ENCODE measurements at regions not wholly inside any gene's neighbourhood (a gene's known extent, or its start where the extent isn't known, plus 50 kb on each side); places are given as distances from the start of the nearest gene placed in this dataset.

DNA sequence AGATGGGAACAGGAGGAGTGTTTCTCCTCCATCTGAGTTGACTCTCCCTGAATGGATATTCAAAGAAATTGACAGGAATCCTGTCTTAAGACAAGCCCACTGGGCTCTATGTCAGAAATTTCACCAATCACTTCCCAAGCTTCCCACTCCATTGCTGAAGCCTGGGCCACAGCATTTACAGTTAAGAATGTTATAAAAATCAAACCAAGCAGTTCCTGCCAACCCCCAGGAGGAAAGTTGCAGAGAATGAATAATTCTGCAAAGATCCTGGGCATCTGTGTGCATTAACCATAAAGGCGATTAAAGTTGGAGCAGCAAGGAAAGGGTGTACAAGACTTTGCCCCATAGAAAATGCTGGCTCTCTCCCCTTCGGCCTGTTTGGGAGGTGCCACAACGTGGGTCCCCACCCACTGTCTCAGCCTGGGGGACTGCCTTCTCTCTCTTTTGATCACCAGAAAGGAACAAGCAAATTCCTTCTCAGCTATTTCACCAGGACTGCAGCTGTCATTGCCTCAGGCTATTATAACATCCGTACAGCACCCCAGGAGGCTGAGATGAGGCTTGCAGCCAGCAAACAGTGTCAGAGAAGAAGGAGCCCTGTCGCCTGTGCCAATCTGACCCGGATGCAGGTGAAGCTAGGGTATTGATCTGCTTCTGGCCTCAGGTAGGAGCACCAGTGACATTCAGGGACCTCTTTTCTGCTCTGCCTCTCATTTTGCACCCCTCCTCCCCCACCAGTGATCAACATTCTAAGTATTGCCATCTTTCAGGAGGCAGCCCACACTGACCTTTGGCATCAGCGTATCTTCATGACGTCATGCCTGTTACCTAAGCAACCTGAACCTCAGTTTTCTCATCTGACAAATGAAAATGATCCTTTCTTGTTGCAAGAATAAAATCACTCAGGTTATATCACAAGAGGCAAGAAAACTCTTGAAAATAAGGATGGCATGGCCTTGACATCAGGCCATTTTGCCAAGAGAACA lies 219.0 kb downstream of the SH3BP4 start:
- DNase-seq = no peak

DNA sequence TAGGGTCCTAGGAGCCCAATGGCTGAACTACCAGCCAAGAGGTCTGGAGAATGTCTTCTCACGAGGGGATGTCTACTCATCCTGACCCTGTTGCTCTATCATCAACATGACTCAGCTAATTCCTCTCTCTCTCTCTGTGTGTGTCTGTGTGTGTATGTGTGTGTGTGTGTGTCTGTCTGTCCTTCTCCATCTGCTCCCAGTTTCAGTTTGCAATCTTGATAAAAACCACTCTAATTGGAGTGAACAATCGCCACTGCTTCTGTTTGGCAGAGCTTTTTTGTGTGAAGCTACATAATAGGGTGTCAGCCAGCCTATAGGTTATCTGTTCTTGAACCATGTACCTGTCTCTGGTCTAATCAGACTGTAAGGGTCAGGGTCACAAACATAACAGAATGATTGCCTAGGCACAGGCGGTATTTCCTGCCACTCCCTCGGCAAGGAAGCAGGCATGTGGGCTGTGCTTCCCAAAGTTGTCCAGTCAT lies 219.8 kb downstream of the SH3BP4 start:
- DNase-seq = no peak

DNA sequence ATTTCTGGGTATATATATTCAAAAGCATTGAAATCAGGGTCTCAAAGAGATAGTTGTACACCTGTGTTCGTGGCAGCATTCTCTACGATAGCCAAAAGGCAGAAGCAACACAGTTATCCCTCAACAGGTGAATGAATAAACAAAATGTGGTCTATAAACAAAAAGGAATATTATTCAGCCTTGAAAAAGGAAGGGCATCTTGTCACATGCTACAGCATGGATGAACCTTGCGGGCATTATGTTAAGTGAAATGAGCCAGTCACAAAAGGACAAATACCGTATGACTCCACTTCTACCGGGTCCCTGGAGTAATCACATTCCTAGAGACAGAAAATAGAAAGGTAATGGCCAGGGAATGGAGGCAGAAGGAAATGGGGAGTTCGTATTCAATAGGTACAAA lies 228.8 kb downstream of the SH3BP4 start:
- DNase-seq = no peak

- DNase-seq = no peak
These were observed 232.0 kb downstream of the SH3BP4 start for GRCh38 chr2:235183786-235184185.

DNA sequence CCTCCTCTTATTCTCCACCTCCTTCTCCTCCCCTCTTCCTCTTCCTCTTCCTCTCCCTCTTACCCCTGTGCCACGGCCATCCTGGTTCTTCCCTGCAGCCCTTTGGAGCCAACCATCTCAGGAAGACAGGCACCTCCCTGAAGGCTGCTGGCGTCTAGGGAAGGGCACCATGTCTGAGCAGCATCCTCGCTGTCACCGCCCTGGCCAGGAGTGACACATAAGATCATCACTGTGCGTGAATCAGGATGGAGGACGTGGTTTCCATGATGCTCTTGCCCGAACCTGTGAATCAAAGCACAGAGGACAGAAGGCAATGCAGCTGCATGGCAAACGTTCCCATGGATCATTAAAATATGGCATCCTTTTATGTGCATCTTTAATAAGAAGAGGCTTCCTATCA lies 236.0 kb downstream of the SH3BP4 start:
- no peak for DNase-seq

DNA sequence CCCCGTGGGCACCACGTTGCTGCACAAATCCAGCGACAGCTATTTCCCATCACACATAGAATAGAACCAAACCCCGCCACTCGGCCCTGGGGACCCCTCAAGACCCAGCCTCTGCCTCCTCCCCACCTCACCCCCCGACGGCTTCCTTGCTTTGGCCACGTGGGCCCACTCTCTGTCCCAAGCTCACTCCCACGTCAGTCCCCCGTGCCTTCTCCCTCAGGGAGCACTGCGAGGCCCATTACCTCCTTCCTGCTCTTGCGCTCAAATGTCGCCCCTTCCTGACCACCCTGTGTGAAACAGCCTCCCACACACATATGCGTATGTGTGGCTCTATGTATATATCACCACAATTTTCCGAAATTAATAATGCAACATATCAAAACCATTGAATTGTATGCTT lies 239.7 kb downstream of the SH3BP4 start:
- no peak for DNase-seq

DNA sequence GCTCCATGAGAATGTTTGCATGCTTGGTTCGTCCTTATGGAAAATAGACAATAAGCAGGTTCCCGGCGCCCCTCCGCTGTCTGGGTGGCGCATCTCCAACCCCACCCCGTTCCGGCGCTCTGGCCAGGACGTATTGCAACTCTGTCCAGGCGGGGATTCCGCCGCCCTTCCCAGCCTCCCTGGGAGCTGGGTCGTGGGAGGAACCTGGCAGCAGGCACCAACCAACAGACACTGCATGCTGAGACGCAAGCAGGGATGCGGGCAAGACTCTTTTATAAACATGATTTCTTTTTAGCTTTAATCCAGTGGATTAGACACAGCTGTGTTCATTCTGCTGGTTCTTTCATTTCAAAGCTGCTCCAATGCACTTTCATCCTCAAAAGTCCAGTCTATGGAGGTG lies 240.2 kb downstream of the SH3BP4 start:
- DNase-seq = no peak

GRCh38 chr2:235194351-235194750 lies 242.5 kb downstream of the SH3BP4 start:
- no peak for DNase-seq

- DNase-seq = no peak
These were observed 243.0 kb downstream of the SH3BP4 start for GRCh38 chr2:235194836-235195235.

- DNase-seq = no peak
These were observed 244.1 kb downstream of the SH3BP4 start for GRCh38 chr2:235195921-235196320.

DNA sequence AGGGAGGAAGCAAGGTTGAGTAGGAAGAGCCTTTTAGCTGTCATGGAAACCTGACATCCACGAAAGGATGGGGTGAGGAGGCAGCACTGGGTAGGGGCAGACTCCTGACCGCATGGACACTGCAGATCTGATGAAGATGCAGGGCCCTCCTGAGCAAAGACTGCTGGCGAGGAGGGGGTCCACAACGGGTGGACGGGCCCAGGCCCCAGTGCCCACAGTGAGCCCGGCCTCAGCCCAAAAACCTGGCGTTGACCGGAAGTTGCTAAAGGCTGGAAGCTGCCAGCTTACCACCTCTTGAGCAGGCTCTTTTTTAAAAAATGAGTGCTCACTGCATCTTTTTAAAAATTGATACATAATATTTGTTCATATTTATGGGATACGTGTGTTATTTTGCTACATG lies 247.3 kb downstream of the SH3BP4 start:
- no peak for DNase-seq

- no peak for DNase-seq
These were observed 248.4 kb downstream of the SH3BP4 start for GRCh38 chr2:235200216-235200615.

- no peak for DNase-seq
These were observed 249.9 kb downstream of the SH3BP4 start for GRCh38 chr2:235201756-235202155.

DNA sequence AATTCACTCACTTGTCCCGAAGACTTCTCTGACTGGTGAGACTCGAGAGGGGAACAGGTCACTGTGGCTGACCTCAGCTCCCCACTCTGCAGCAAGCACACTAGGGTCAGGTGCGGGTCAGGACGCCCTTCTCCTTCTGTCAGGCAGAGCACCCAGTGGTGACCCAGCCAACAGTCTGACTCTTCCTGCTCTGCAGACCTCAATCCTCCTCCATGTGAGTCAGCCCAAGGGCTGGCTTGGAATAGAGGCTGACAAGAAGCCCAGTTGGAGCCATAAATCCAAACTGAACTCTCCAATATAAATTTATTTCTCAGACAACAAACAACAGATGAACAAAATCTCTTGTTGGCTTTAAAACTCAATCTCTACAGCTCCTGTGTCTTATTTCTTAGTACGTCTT lies 253.1 kb downstream of the SH3BP4 start:
- no peak for DNase-seq

GRCh38 chr2:235206399-235206798 lies 254.6 kb downstream of the SH3BP4 start:
- no peak for DNase-seq

DNA sequence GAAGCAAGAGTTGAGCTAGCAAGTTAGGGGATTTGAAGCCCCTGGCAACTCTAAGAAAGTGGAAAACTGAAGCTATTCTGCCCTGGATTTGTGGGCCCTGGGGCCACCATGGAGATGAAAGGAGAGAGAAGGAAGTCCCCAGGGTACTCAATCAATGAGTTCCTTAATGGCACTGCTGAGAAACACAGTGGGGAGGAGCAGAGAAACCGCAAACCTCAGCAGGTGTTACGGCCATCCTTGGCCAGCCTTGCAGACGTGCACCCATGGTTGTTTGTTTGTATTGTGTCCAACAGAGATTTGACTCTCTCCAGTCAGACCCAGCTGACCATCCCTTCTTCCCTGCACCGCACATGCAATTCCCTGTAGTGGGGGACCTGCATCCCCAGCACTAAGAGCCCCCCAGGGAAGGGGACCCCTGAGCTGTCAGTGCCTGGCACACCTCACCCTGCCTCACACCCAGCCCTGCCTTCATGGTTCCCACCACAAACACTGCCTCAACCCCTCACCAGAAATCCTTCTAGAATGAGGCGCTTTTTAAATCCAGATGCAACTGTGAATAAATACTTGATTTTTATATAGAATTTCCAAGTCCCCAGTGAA lies 255.3 kb downstream of the SH3BP4 start:
- DNase-seq = no peak

DNA sequence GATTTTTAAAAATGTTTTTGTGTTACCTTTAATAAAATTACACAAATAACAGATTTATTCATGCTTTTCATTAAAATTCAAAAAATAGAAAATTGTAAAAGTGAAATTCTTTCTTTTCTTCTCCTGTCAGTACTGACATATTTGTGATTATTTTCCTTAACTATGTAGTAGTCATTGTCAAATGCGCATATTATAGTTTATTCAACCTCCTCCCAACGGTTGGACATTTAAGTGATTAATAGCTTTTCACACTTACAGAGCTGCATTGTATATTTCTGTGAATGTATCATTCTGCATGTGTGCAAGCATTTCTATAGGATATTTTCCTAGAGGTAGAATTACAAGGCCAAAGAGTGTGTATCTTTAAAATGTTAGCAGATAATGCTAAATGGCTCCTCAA lies 259.2 kb downstream of the SH3BP4 start:
- no peak for DNase-seq

- DNase-seq = no peak
These were observed 260.8 kb downstream of the SH3BP4 start for GRCh38 chr2:235212501-235213158.

DNA sequence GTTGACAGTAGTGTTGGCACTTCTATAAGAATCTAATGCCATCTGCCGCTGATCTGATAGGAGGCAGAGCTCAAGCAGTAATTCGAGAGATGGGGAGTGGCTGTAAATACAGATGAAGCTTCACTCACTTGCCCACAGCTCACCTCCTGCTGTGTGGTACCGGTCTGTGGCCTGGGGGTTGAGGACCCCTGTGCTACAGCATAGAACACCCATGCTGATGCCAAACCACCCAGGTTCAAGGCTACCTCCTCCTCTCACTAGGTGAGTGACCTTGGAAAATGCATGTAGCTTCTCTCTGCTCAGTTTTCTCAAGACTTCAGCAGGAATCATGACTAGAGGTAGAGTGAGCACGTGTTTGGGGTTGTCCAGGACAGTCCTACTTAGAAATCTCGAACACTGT lies 263.4 kb downstream of the SH3BP4 start:
- no peak for DNase-seq

- DNase-seq = no peak
These were observed 265.1 kb downstream of the SH3BP4 start for GRCh38 chr2:235216901-235217300.

DNA sequence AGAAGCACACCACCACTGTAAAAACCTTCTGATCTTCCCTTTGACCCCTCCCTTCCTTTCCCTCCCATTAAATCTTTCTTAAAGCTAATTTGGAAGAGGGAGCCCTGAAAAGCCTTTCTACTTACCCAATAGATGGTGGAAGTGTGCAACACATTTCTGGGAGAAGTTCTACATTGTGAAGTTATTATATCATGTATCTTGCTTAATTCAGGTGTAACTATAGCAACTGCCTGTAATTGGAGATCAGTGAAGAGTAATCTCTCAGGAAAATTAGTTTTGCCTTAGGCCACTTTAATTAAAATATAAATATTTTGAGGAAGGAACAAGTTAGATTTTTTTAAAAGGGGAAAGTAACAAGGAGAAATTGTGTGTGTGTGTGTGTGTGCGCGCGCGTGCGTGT lies 266.0 kb downstream of the SH3BP4 start:
- no peak for DNase-seq

- no peak for DNase-seq
These were observed 266.7 kb downstream of the SH3BP4 start for GRCh38 chr2:235218486-235218907.

- DNase-seq = no peak
These were observed 267.2 kb downstream of the SH3BP4 start for GRCh38 chr2:235219048-235219447.

- DNase-seq = no peak
These were observed 268.5 kb downstream of the SH3BP4 start for GRCh38 chr2:235220331-235220730.
